Activated T-cell treated with anti-CD3 and anti-CD28 coated beads, Interleukin-2, amount 50 U/mL, for 72 hours (primary cell): ENCODE measurements at regions not wholly inside any gene's neighbourhood (a gene's known extent, or its start where the extent isn't known, plus 50 kb on each side); places are given as distances from the start of the nearest gene placed in this dataset.

Source experiments
- ATAC-seq, 2 donors: fragments of 150-1000 bp; cut with Tn5 transposase; replicated peaks in 1 of 2; 2 replicates each; pipeline ENCODE4 v1.10.0; 2021; ENCODE audit warnings: moderate library complexity in 2 of 2, mild to moderate bottlenecking in 1 of 2
- DNase-seq, 2 donors: peaks; one replicate each; pipeline ENCODE4 v3.0.0; 2021 to 2022; ENCODE audit warnings: mixed read lengths in 1 of 2
- H3K27ac Mint-ChIP-seq: one replicate; pipeline ENCODE4 v1.8.0; 2022; ENCODE audit warnings: mild to moderate bottlenecking, moderate library complexity, mixed read lengths
- H3K27me3 Mint-ChIP-seq: one replicate; pipeline ENCODE4 v1.8.0; 2022; ENCODE audit warnings: low read depth, mixed read lengths
- H3K36me3 Mint-ChIP-seq, 2 donors: one replicate each; pipeline ENCODE4 v1.8.0; 2022; ENCODE audit warnings: mixed read lengths in 2 of 2, mild to moderate bottlenecking in 1 of 2; ENCODE audit not compliant: insufficient read depth in 2 of 2
- H3K4me1 Mint-ChIP-seq: one replicate; pipeline ENCODE4 v1.8.0; 2022; ENCODE audit warnings: low read depth, mixed read lengths
- H3K4me3 Mint-ChIP-seq, 2 donors: one replicate each; pipeline ENCODE4 v1.8.0; 2022; ENCODE audit warnings: mild to moderate bottlenecking in 2 of 2, mixed read lengths in 2 of 2, moderate library complexity in 2 of 2
- H3K9me3 Mint-ChIP-seq, 2 donors: one replicate each; pipeline ENCODE4 v1.8.0; 2022; ENCODE audit warnings: mixed read lengths in 2 of 2

DNA sequence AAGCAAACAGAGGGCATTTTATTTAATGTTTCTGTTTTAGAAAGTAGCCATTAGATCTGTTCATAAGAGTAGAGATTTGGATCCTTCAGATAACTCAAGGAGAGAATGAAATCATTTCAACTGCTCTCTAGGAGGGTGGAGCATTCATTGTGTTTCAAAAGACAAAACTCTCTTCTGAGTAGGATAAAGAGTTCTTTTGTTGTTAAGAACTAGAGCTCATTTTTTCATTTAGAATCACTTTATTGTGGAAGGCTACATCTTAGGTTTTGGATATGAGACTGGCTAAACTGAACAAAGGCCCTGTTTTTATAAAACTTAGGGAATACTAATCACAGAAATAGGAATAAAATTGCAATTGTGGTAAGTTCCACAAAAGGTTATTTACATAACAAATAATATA lies 193.9 kb upstream of the PCDH10 start:
- H3K36me3 Mint-ChIP-seq, result no peaks in the 10 kb centered on the region
- H3K4me1 Mint-ChIP-seq, result no peaks in the 10 kb centered on the region
- DNase-seq (no peak), ATAC-seq (no peak)
- no peak overlapping the region for H3K4me3 Mint-ChIP-seq
- no peak overlapping the region for H3K27ac Mint-ChIP-seq
- no peaks in the 10 kb centered on the region for H3K27me3 Mint-ChIP-seq
- peaks cover 2 to 6% of the 10 kb centered on the region in 2 donors for H3K9me3 Mint-ChIP-seq

DNA sequence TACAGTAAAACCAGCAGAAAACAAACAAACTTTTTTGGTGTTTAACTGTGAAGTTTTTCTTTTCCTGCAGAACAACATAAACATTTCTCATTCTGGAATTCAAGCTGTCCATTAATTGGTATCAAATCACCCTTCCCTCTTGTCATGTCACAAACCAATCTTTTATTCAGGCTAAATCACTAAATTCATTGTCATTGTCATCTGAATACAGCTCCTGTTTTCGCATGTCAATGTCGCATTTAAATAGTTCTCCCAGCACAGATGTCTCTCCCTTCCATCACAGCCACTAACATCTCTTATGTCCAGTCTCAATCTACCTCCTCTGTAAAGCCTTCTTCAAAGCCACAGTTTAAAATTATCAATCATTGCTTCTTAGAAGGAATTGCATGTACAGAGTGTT lies 192.1 kb upstream of the PCDH10 start:
- Mint-ChIP-seq H3K36me3 (no peaks in the 10 kb centered on the region), H3K4me3 (no peak overlapping the region), H3K4me1 (no peaks in the 10 kb centered on the region), H3K9me3 (peaks cover 2 to 6% of the 10 kb centered on the region in 2 donors), H3K27ac (no peak overlapping the region), H3K27me3 (no peaks in the 10 kb centered on the region)
- ATAC-seq, result no peak
- DNase-seq, result no peak

DNA sequence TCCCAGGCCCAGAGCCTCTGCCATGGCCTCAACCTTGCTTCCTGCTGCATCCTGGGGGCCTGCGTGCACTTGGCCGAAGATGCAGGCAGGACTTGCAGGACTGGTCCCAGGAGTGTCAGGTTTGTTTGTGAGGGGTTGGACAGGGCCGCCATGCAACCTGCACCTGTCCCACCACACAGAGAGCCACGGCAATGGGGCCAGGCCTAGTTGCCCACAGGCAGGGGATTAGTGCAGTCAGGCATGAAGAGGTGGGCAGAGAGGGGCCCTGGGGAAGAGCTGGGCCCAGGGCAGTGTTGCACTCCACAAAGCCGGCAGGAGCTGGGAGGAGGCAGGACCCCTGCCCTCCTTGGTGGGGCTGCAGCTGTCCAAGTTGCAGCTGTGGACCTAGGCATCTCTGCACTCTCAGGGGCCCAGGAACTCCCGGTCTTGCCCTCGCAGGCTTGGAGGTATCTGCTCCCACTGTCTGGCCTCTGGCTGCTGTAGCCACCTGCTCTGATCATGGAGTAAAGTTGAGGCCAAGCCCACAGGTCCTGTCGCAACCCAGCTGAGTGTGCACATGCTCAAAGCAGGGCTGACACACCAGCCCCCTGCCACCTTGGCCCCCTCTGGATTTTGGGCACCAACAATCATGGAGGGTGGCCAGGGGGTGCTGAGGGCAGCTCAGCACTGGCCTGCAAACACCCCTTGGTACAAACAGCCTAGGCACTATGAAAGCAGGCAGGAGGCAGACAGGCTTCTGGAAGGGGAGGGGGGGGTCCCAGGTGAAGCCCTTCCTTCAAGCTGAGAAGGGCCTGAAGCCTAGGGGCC lies 190.4 kb upstream of the PCDH10 start:
- Mint-ChIP-seq H3K4me1 (no peaks in the 10 kb centered on the region), H3K27ac (no peak overlapping the region), H3K4me3 (no peak overlapping the region), H3K9me3 (peaks cover 2 to 5% of the 10 kb centered on the region in 2 donors), H3K36me3 (no peaks in the 10 kb centered on the region), H3K27me3 (no peaks in the 10 kb centered on the region)
- DNase-seq (no peak), ATAC-seq (no peak)

DNA sequence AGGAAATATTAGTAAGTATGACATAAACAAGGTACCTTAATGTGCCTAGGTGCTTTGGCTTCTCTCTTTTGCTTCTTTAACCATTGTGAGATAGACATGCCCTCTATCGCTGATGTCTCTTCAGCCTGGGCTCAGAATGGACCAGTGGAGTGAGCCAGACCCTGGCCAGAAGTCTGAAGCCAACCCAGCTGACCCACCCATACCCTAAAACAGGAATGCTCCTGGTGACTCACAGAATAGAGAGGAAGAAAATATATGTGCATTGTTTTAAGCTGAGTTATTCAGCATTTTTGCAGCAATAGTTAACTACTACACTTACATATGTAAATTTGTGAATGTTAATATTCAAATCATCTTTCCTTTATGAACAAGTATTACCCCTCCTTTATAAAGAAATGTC lies 167.5 kb upstream of the PCDH10 start:
- no peaks in the 10 kb centered on the region for H3K36me3 Mint-ChIP-seq
- no peak overlapping the region for H3K27ac Mint-ChIP-seq
- H3K4me1 Mint-ChIP-seq, result no peaks in the 10 kb centered on the region
- no peak overlapping the region for H3K4me3 Mint-ChIP-seq
- H3K9me3 Mint-ChIP-seq, result peaks cover 2 to 5% of the 10 kb centered on the region in 2 donors
- ATAC-seq (no peak), DNase-seq (no peak)
- no peaks in the 10 kb centered on the region for H3K27me3 Mint-ChIP-seq

DNA sequence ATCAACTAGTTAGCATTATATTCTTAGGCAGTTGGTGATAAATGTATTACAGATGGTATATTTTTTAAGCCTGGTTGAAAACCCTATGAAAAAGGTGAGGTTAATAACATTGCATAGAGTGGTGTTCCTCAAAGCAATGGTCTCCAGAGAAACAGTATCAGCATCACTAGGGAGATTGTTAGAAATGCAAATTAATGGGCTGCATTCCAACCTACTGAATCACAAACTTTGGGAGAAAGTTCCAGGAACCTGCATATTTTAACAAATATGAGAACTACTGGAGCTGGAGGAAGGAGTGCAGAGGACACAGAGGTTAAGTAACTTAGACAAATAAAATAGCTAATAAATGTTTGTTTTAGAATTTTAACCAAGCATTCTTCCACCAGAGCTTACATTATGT lies 166.9 kb upstream of the PCDH10 start:
- Mint-ChIP-seq H3K27ac (no peak overlapping the region), H3K4me1 (no peaks in the 10 kb centered on the region), H3K9me3 (peaks cover 2 to 4% of the 10 kb centered on the region in 2 donors), H3K4me3 (no peak overlapping the region), H3K36me3 (no peaks in the 10 kb centered on the region), H3K27me3 (no peaks in the 10 kb centered on the region)
- no peak for DNase-seq
- no peak for ATAC-seq

DNA sequence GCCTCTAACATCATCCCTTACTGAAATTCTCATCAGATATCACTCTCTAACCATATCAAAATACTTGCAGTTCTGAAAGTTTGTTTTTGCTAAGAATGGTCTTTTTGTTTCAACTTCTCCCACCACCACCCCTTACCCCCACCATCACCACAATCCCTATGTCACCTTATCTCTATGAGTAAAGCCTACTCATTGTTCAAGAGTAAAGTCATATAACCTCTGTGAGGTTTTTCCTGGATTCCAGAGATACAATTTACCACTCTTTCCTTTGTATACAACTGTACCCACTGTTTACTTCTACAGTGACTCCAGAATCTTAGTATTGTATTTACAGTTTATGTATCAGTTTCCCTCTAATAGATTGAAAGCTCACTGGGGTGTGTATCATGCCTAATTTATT lies 158.0 kb upstream of the PCDH10 start:
- no peaks in the 10 kb centered on the region for H3K36me3 Mint-ChIP-seq
- H3K4me1 Mint-ChIP-seq, result no peaks in the 10 kb centered on the region
- no peak for ATAC-seq
- no peak overlapping the region for H3K4me3 Mint-ChIP-seq
- no peak overlapping the region for H3K27ac Mint-ChIP-seq
- no peaks in the 10 kb centered on the region for H3K27me3 Mint-ChIP-seq
- no peak for DNase-seq
- H3K9me3 Mint-ChIP-seq, result peaks cover 0 to 5% of the 10 kb centered on the region in 2 donors

DNA sequence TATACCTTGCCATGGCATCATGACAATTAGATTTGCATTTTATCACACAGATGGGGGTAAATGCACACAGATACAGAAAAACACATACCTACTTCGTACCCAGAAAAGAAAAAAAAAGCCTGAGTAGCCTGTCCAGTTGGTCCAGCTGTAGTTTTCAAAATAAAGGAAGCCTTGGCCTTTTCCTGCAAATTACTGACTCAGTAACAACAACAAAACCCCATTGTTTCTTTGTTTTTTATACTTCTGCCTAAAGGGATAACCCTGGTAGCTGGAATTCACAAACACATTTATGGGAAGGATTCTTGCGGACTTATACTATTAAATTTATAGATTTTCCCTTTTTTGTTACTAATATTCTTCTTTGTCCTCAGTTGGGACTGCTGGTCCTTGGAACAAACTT lies 156.4 kb upstream of the PCDH10 start:
- DNase-seq (no peak), ATAC-seq (no peak)
- Mint-ChIP-seq H3K27me3 (no peaks in the 10 kb centered on the region), H3K27ac (no peak overlapping the region), H3K9me3 (peaks cover 0 to 5% of the 10 kb centered on the region in 2 donors), H3K36me3 (no peaks in the 10 kb centered on the region), H3K4me3 (no peak overlapping the region), H3K4me1 (no peaks in the 10 kb centered on the region)

DNA sequence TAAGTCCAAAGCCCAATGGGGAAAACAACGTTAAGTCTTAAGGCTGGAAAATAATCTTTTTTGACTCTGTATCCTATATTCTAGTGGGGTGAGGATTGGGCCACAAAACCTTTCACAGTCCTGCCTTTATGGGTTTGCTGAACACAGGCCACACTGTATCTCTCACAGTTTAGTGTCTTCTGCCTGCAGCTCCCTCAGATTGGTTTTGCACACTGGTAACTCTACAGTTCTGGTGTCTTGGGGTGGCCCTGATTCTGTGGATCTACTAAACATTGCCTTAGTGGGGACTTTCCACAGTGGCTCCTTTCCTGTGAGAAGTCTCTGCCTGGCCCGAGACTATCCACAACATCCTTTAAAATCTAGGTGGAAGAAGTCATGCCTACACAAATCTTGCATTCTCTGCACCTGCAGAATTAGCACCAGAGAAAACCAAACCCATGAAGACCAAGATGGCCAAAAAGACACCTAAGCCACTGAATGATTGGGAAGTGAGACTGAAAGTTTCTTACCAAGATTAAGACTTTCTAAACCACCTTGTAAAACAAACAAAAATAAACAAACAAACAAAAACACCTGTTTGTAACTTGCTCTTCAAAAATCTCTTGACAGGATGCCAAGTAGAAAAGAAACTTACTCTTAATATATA lies 150.4 kb upstream of the PCDH10 start:
- DNase-seq, result no peak
- no peaks in the 10 kb centered on the region for H3K27me3 Mint-ChIP-seq
- H3K4me3 Mint-ChIP-seq, result no peak overlapping the region
- H3K27ac Mint-ChIP-seq, result no peak overlapping the region
- ATAC-seq, result no peak
- no peaks in the 10 kb centered on the region for H3K9me3 Mint-ChIP-seq
- H3K36me3 Mint-ChIP-seq, result no peaks in the 10 kb centered on the region
- no peaks in the 10 kb centered on the region for H3K4me1 Mint-ChIP-seq

DNA sequence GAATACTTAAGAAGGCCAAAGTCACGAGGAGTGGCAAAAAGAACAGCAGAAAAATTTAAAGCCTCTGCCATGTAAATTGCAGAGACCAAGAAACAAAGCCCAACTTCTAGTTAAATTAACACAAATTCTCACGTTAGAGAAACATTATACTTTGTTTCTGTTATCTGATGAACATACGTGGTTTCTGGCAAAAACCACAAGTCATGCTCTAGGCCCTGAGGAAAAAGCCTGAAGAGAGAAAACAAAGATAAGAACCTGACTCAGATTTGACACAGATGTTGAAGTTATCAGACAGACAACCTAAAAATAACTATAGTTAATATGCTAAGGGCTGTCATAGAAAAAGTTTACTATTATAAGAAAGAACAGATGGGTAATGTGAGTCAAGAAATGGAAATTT lies 149.1 kb upstream of the PCDH10 start:
- ATAC-seq, result no peak
- no peaks in the 10 kb centered on the region for H3K4me1 Mint-ChIP-seq
- no peak overlapping the region for H3K4me3 Mint-ChIP-seq
- H3K36me3 Mint-ChIP-seq, result no peaks in the 10 kb centered on the region
- H3K9me3 Mint-ChIP-seq, result no peaks in the 10 kb centered on the region
- no peaks in the 10 kb centered on the region for H3K27me3 Mint-ChIP-seq
- no peak for DNase-seq
- no peak overlapping the region for H3K27ac Mint-ChIP-seq

DNA sequence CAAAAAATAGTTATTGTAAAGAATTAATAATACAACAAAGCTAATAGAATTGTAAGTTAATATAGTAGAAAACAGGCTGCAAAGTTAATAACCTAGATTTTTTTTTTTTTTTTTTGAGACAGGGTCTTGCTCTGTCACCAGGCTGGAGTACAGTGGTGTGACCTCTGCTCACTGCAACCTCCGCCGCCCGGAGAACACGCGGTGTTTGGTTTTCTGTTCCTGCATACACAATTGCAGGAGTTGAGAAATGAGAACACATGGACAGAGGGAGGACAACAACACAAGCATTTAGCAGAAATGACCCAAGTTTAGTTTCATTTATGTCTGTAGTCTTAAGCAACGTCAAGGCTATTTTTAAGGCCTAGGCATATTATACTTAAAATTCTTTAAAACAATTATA lies 145.9 kb upstream of the PCDH10 start:
- H3K9me3 Mint-ChIP-seq, result peaks cover 3 to 4% of the 10 kb centered on the region in 2 donors
- ATAC-seq, result no peak
- H3K27ac Mint-ChIP-seq, result no peak overlapping the region
- no peaks in the 10 kb centered on the region for H3K4me1 Mint-ChIP-seq
- H3K27me3 Mint-ChIP-seq, result no peaks in the 10 kb centered on the region
- no peak for DNase-seq
- no peaks in the 10 kb centered on the region for H3K36me3 Mint-ChIP-seq
- no peak overlapping the region for H3K4me3 Mint-ChIP-seq

DNA sequence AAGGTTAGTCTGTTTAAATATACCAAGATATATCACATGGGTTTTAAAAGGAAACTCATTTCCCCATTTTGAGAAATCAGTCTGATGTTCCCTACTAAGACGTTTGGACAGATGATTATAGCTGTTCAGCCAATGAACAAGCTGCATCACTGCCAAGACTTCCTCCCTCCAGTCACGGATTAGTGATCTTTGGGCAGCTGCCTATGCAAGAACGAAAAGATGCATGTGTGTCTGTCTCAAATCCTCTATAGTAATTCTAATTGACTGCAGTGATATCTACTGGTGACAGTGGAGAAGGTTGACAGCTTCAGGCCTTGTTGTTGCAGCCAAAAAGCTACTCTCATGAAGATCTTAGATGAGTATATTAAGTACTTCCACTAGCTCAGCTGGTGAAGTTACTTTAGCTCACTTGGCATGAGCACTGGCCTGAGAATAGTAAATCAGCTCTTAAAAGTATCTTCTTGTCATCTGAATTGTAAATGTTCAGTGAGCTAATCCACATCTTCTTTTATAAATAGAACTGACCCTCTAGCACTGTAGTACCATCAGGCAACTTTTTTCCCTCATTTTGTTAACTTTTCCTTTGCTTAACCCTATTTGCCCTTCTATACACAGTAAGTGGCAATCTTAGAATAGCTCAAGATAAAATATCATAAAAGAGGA lies 134.5 kb upstream of the PCDH10 start:
- Mint-ChIP-seq H3K4me1 (no peaks in the 10 kb centered on the region), H3K9me3 (peaks cover 2 to 3% of the 10 kb centered on the region in 2 donors), H3K4me3 (no peak overlapping the region), H3K27me3 (no peaks in the 10 kb centered on the region), H3K27ac (no peak overlapping the region), H3K36me3 (peaks cover 0 to 2% of the 10 kb centered on the region in 2 donors)
- ATAC-seq (no peak), DNase-seq (no peak)

DNA sequence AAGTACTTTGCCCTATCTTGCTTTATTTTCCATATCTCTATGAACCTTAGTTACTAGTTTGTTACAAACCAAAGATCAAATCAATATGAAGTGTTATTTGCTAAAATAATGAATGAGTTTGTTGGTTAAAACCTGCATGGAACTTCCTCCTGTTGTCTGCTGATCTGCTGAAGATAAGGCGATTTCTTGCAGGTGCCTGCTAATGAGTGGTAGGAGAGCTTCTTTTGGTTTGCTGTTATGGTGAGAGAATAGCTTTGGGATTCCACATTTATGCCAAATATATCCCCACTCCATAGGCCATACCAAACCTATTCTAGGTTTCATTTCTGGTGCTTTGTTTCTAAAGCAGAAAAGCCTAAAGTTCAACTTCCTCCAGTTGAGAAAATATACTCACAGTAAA lies 103.8 kb upstream of the PCDH10 start:
- H3K4me3 Mint-ChIP-seq, result no peak overlapping the region
- no peaks in the 10 kb centered on the region for H3K4me1 Mint-ChIP-seq
- DNase-seq (no peak), ATAC-seq (no peak)
- peaks cover 0 to 1% of the 10 kb centered on the region in 2 donors for H3K36me3 Mint-ChIP-seq
- no peaks in the 10 kb centered on the region for H3K27me3 Mint-ChIP-seq
- H3K9me3 Mint-ChIP-seq, result peaks cover 4 to 7% of the 10 kb centered on the region in 2 donors
- H3K27ac Mint-ChIP-seq, result no peak overlapping the region

DNA sequence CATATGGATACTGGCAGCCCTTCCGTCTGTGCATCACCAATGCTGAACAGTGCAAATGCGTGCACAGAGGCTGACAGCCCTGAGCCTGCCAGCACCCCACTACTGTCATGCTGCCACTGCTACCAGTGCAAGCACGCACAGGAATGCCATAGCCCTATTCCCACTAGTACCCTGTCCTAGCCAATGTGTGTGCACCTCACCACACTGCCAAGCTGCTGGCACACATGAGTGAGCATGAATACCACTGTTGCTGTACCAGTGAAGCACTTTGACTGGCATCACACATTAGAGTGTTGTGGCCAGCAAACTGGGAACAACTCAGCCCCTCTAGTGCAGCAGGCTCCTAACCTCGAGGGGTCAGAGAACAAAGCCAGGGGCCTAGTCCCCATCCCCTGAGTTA lies 102.9 kb upstream of the PCDH10 start:
- Mint-ChIP-seq H3K27me3 (no peaks in the 10 kb centered on the region), H3K27ac (no peak overlapping the region), H3K9me3 (peaks cover 3 to 7% of the 10 kb centered on the region in 2 donors), H3K4me3 (no peak overlapping the region), H3K36me3 (peaks cover 0 to 1% of the 10 kb centered on the region in 2 donors), H3K4me1 (no peaks in the 10 kb centered on the region)
- ATAC-seq, result no peak
- no peak for DNase-seq
